ENCODE measurements at regions not wholly inside any gene's neighbourhood (a gene's known extent, or its start where the extent isn't known, plus 50 kb on each side); places are given as distances from the start of the nearest gene placed in this dataset.

GRCh38 chr11:70788248-70789022, 390.1 kb downstream of the CTTN start:
- no peak for TF ChIP-seq CTCF (IDR thresholded peaks at IDR 0.05)
- no peak for TF ChIP-seq POLR2A (IDR thresholded peaks at IDR 0.05)
- no peak for TF ChIP-seq EP300 (IDR thresholded peaks at IDR 0.05)

Measured in ovary (tissue), 3 donors.